ENCODE measurements at regions not wholly inside any gene's neighbourhood (a gene's known extent, or its start where the extent isn't known, plus 50 kb on each side); places are given as distances from the start of the nearest gene placed in this dataset.

- Histone ChIP-seq H3F3A (ENCODE audit: insufficient read depth, low read length, poor library complexity, severe bottlenecking) (no peaks in the 10 kb centered on the region), H3K9me2 (ENCODE audit: insufficient read depth, low read length) (no peaks in the 10 kb centered on the region), H2AFZ (ENCODE audit: low read depth, low read length) (no peak overlapping the region), H3K79me2 (replicated peaks; ENCODE audit: insufficient read depth, low read length) (no peaks in the 10 kb centered on the region), H3K4me2 (ENCODE audit: low read length) (no peak overlapping the region), H4K20me1 (ENCODE audit: insufficient read depth) (no peaks in the 10 kb centered on the region), H3K27me3 (ENCODE audit: insufficient read depth, low read depth, low read length) (no peaks in the 10 kb centered on the region), H3K9ac (ENCODE audit: low read length) (no peak overlapping the region), H3K4me3 (ENCODE audit: low read length) (no peak overlapping the region), H3K9me3 (ENCODE audit: low read length) (no peaks in the 10 kb centered on the region), H3K36me3 (ENCODE audit: insufficient read depth, low read length) (no peaks in the 10 kb centered on the region), H3K27ac (ENCODE audit: low read length) (no peak overlapping the region)
- TF ChIP-seq EZH2 (IDR thresholded peaks at IDR 0.05; ENCODE audit: borderline replicate concordance, insufficient read depth, low read length, poor library complexity, severe bottlenecking) (no peak), MXI1 (conservative IDR thresholded peaks at IDR 0.05; ENCODE audit: poor library complexity, severe bottlenecking) (no peak), POLR2AphosphoS5 (IDR thresholded peaks at IDR 0.05) (no peak), RAD21 (conservative IDR thresholded peaks at IDR 0.05) (no peak), TAF1 (IDR thresholded peaks at IDR 0.05; ENCODE audit: low read depth) (no peak), REST (IDR thresholded peaks at IDR 0.05; ENCODE audit: borderline replicate concordance) (no peak), EP300 (conservative IDR thresholded peaks at IDR 0.05; ENCODE audit: poor library complexity, severe bottlenecking) (no peak), SMC3 (conservative IDR thresholded peaks at IDR 0.05; ENCODE audit: poor library complexity) (no peak), CTCF (IDR thresholded peaks at IDR 0.05; ENCODE audit: poor library complexity, severe bottlenecking) (no peak)
Measured at GRCh38 chr15:38193496-38193895, 59.1 kb upstream of the SPRED1 start.

- Histone ChIP-seq H3K4me3 (ENCODE audit: low read length) (no peak overlapping the region), H3K4me2 (ENCODE audit: low read length) (no peak overlapping the region), H3K27ac (ENCODE audit: low read length) (no peak overlapping the region), H3K27me3 (ENCODE audit: insufficient read depth, low read depth, low read length) (no peaks in the 10 kb centered on the region), H3K9me2 (ENCODE audit: insufficient read depth, low read length) (no peaks in the 10 kb centered on the region), H3K79me2 (replicated peaks; ENCODE audit: insufficient read depth, low read length) (no peaks in the 10 kb centered on the region), H3K9ac (ENCODE audit: low read length) (no peak overlapping the region), H3K36me3 (ENCODE audit: insufficient read depth, low read length) (no peaks in the 10 kb centered on the region), H4K20me1 (ENCODE audit: insufficient read depth) (no peaks in the 10 kb centered on the region), H2AFZ (ENCODE audit: low read depth, low read length) (no peak overlapping the region), H3K9me3 (ENCODE audit: low read length) (no peaks in the 10 kb centered on the region), H3F3A (ENCODE audit: insufficient read depth, low read length, poor library complexity, severe bottlenecking) (no peaks in the 10 kb centered on the region)
- TF ChIP-seq POLR2AphosphoS5 (IDR thresholded peaks at IDR 0.05) (no peak), CTCF (IDR thresholded peaks at IDR 0.05; ENCODE audit: poor library complexity, severe bottlenecking) (no peak)
Measured at GRCh38 chr15:38195191-38195901, 57.3 kb upstream of the SPRED1 start.

Data from neural cell (in vitro differentiated cells).